PC-3 (cell line): ENCODE measurements at regions not wholly inside any gene's neighbourhood (a gene's known extent, or its start where the extent isn't known, plus 50 kb on each side); places are given as distances from the start of the nearest gene placed in this dataset.

Experiments
- CTCF ChIP-seq: fragments of 300-600 bp; sonication (generic); conservative IDR thresholded peaks from 2 replicates; pipeline ENCODE4 v1.5.1; 2017; ENCODE audit warnings: antibody characterized with exemption, low read depth, mild to moderate bottlenecking, low read length
- EZH2 ChIP-seq: fragments of 300-600 bp; sonication (generic); IDR thresholded peaks from one replicate; pipeline ENCODE4 v1.6.1; 2017; ENCODE audit warnings: antibody characterized with exemption, mild to moderate bottlenecking, low read length; ENCODE audit not compliant: unreplicated experiment
- EZH2phosphoT487 ChIP-seq: fragments of 300-600 bp; sonication (generic); IDR thresholded peaks from 2 replicates; pipeline ENCODE4 v1.6.1; 2018; ENCODE audit warnings: mild to moderate bottlenecking, antibody characterized with exemption, low read length, borderline replicate concordance

- TF ChIP-seq EZH2 (no peak), CTCF (no peak), EZH2phosphoT487 (no peak)
Observed at GRCh38 chr21:18772897-18773296, 369.3 kb upstream of the TMPRSS15 start.
